Astrocyte (in vitro differentiated cells and primary cell): ENCODE measurements at regions not wholly inside any gene's neighbourhood (a gene's known extent, or its start where the extent isn't known, plus 50 kb on each side); places are given as distances from the start of the nearest gene placed in this dataset.

Experiments
- CTCF ChIP-seq: IDR thresholded peaks from 2 replicates; pipeline ENCODE4 v1.5.1; 2011; ENCODE audit warnings: low read depth, mild to moderate bottlenecking, inconsistent platforms, low read length, moderate library complexity; ENCODE audit not compliant: insufficient read depth
- EZH2 ChIP-seq: IDR thresholded peaks from 2 replicates; pipeline ENCODE4 v1.6.1; 2012; ENCODE audit warnings: mild to moderate bottlenecking, low read length, inconsistent platforms; ENCODE audit not compliant: insufficient read depth

DNA sequence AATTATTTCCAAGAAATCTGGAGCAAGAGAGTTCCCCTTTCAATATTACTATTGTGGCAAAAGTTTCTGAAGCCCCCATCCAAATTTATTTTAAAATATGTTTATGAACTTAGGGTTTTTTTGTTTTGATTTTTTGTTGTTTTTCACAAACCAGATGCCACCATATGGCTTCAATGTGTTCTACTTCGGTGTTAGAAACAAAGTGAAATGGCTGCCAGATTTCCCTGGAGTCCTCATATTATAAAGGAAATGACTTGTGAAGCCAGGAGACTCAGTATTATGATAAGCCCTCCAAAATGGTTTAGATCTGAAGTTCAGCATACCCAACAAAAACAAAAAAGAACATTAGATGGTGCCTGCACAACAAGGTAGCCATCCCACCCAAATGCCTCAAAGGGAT is 154.2 kb upstream of the SPANXC start:
- TF ChIP-seq CTCF (no peak), EZH2 (no peak)
